ENCODE measurements at regions not wholly inside any gene's neighbourhood (a gene's known extent, or its start where the extent isn't known, plus 50 kb on each side); places are given as distances from the start of the nearest gene placed in this dataset.

DNA sequence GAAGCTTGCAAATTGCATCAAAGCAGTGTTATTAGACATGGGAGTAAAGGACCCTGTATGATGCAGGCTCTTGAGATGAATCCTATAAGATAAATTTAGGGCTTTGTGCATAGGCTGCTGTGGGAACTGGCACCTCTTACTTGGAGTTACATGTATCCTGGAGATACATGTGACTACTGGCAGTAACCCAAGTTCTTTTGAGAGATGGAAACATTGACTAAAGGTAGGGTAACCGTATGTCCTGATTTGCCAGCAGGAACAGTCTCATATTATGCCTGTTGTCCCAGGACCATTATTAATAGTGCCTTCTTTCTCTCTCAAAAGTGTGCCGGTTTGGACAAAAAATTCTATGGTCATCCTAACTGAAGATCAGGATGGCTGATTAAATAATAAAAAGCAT is 195.4 kb downstream of the LACC1 start:
- H3K27me3 ChIP-seq: no peaks in the 10 kb centered on the region

DNA sequence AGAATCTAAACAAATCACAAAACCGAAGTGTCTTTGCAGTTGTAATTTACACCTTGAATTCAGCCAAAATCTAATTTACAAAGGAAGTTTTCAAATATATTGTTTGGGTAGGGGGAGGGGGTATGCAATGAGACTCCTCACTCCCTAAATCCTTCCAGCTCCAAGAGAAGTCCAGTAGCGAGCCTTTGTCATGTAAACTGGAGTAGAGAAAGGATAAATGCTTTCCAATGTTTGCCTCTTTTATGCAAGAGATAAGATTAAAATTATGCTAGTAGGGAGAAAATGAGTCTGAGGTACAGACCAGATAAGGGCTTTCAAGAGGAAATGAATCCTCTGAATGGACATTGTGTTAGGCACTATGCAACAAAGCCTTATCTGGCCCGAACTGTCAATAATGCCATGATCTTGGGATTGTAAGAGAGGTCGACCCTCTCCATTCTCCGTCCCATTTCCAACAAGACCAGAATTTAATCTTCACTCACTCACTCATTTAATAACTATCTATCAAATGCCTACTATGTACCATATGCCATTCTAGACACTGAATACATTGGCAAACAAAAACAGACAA is 199.2 kb downstream of the LACC1 start:
- Histone ChIP-seq H3K4me1 (no peaks in the 10 kb centered on the region), H3K36me3 (no peaks in the 10 kb centered on the region), H3K27me3 (no peaks in the 10 kb centered on the region), H3K9me3 (no peaks in the 10 kb centered on the region), H3K9ac (ENCODE audit: low read depth in 2 of 2, low read length in 2 of 2) (no peak overlapping the region), H3K27ac (no peak overlapping the region), H3K4me3 (no peak overlapping the region)
- no peak for DNase-seq
- TF ChIP-seq, protein P1, sequence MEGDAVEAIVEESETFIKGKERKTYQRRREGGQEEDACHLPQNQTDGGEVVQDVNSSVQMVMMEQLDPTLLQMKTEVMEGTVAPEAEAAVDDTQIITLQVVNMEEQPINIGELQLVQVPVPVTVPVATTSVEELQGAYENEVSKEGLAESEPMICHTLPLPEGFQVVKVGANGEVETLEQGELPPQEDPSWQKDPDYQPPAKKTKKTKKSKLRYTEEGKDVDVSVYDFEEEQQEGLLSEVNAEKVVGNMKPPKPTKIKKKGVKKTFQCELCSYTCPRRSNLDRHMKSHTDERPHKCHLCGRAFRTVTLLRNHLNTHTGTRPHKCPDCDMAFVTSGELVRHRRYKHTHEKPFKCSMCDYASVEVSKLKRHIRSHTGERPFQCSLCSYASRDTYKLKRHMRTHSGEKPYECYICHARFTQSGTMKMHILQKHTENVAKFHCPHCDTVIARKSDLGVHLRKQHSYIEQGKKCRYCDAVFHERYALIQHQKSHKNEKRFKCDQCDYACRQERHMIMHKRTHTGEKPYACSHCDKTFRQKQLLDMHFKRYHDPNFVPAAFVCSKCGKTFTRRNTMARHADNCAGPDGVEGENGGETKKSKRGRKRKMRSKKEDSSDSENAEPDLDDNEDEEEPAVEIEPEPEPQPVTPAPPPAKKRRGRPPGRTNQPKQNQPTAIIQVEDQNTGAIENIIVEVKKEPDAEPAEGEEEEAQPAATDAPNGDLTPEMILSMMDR (IDR thresholded peaks at IDR 0.05): no peak
- intact Hi-C loops (cut with DNase I): no loop called here

More for the DNA sequence above, 195.4 kb downstream of the LACC1 start:
- TF ChIP-seq, protein P1 (IDR thresholded peaks at IDR 0.05): no peak
- no peak for DNase-seq
- H3K4me3 ChIP-seq: no peak overlapping the region
- no peak overlapping the region for H3K9ac ChIP-seq (ENCODE audit: low read depth in 2 of 2, low read length in 2 of 2)
- H3K4me1 ChIP-seq: no peaks in the 10 kb centered on the region
- H3K36me3 ChIP-seq: no peaks in the 10 kb centered on the region
- intact Hi-C loops (cut with DNase I): no loop called here
- H3K27ac ChIP-seq: no peak overlapping the region
- H3K9me3 ChIP-seq: no peaks in the 10 kb centered on the region

DNA sequence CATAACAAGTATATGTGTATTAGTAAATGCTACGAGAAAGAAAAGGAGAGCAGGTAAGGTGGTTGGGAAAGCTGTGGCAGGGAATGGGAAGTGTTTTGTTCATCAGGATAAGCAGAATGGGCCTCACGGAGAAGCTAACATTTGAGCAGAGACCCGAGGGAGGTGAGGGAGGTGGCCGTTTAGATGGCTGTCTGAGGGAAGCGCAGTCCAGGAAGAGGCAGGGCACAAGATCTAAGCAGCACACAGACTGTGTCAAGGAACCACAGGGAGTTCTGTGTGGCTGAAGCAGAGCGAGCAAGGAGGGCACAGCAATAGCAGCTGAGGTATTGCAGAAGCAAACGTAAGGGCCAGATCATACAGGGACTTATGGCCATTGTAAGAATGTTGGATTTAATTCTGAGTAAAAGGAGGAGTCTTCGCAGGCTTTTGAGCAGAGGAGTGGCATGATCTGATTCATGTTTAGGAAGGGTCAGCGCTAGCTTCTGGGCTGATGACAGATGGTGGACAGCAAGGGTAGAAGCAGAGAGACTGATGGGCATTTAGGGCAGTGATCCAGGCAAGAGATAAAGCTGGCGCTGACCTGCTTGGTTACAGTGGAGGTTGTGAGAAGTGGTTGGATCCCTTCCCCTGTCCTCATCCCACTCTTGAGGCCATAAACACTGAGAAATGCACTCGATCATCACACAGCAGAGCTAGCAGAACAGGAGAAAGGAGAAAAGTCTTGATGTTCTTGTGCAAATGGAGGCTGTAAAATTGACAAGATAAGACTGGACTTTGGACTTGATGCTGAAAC is 199.9 kb downstream of the LACC1 start:
- intact Hi-C loops (cut with DNase I): no loop called here
- Histone ChIP-seq H3K9me3 (no peaks in the 10 kb centered on the region), H3K27ac (no peak overlapping the region)

DNA sequence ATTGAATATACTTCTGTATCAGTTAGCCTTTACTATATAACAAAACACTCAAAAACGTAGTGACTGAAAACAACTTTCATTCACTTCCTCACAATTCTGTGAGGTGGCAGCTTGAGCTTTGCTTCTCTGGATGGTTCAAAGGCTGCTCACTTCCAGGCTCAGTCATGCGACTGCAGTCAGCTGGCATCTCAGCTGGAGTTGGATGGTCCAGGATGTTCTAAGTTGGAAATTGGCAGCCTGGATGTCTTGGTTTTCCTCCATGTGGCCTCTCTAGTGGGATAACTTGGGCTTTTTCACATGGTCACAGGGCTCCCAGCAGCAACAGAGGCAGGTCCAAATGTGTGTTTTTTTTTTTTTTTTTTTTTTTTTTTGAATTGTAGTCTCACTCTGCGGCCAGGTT is 204.4 kb downstream of the LACC1 start:
- intact Hi-C loops (cut with DNase I): no loop called here
- TF ChIP-seq, protein P1 (IDR thresholded peaks at IDR 0.05): no peak

More for the DNA sequence above, 199.9 kb downstream of the LACC1 start:
- Histone ChIP-seq H3K4me3 (no peak overlapping the region), H3K4me1 (no peaks in the 10 kb centered on the region), H3K36me3 (no peaks in the 10 kb centered on the region), H3K9ac (ENCODE audit: low read depth in 2 of 2, low read length in 2 of 2) (no peak overlapping the region), H3K27me3 (no peaks in the 10 kb centered on the region)
- no peak for DNase-seq
- TF ChIP-seq, protein P1 (IDR thresholded peaks at IDR 0.05): no peak

DNA sequence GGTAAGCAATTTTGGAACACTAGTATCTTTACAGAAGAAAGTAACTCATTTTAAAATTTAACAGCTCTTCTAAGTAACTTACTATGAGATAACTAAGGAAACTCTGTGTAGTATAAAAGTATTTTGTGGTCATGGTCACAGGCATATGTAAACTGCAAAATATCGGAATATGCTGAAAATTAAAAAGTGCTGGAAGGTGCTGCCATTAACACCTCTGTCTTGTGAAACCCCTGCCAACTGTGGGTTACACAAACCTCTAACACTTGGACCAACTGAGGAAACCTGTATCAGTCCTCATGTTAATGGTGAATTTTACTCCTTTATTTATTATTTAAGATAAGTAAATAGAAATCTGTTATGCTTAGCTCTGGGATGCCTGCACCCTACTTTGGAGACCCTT is 206.7 kb downstream of the LACC1 start:
- H3K27ac ChIP-seq: no peak overlapping the region
- no peak overlapping the region for H3K4me3 ChIP-seq
- H3K36me3 ChIP-seq: no peaks in the 10 kb centered on the region
- TF ChIP-seq, protein P1 (IDR thresholded peaks at IDR 0.05): no peak
- H3K4me1 ChIP-seq: no peaks in the 10 kb centered on the region
- no peak overlapping the region for H3K9ac ChIP-seq (ENCODE audit: low read depth in 2 of 2, low read length in 2 of 2)
- DNase-seq: no peak
- no peaks in the 10 kb centered on the region for H3K27me3 ChIP-seq
- no peaks in the 10 kb centered on the region for H3K9me3 ChIP-seq
- intact Hi-C loops (cut with DNase I): no loop called here

More for the DNA sequence above, 204.4 kb downstream of the LACC1 start:
- Histone ChIP-seq H3K9ac (ENCODE audit: low read depth in 2 of 2, low read length in 2 of 2) (no peak overlapping the region), H3K27ac (no peak overlapping the region), H3K27me3 (no peaks in the 10 kb centered on the region), H3K4me1 (no peaks in the 10 kb centered on the region), H3K4me3 (no peak overlapping the region), H3K36me3 (no peaks in the 10 kb centered on the region), H3K9me3 (no peaks in the 10 kb centered on the region)
- no peak for DNase-seq
